NCI-H187 (cell line): ENCODE measurements at regions not wholly inside any gene's neighbourhood (a gene's known extent, or its start where the extent isn't known, plus 50 kb on each side); places are given as distances from the start of the nearest gene placed in this dataset.

ENCODE experiments used
- DNase-seq, 2 experiments: peaks; one replicate each; lab custom pipeline; 2025; lab: John Stamatoyannopoulos, UW

- no peak for DNase-seq
Measured at GRCh38 chr13:44120849-44121755, 241.4 kb downstream of the LACC1 start.

- DNase-seq: no peak
Measured at GRCh38 chr13:44124352-44124751, 244.6 kb downstream of the LACC1 start.

GRCh38 chr13:44125943-44126469 is 246.3 kb downstream of the LACC1 start:
- DNase-seq: no peak

GRCh38 chr13:44128552-44129001 is 245.0 kb upstream of the SERP2 start:
- DNase-seq: no peak

- no peak for DNase-seq
Measured at GRCh38 chr13:44129418-44129817, 244.2 kb upstream of the SERP2 start.

GRCh38 chr13:44131069-44131614 is 242.5 kb upstream of the SERP2 start:
- DNase-seq: no peak

- DNase-seq: no peak
Measured at GRCh38 chr13:44132710-44133109, 240.9 kb upstream of the SERP2 start.

- DNase-seq: no peak
Measured at GRCh38 chr13:44133626-44134025, 240.0 kb upstream of the SERP2 start.

- no peak for DNase-seq
Measured at GRCh38 chr13:44135566-44135965, 238.1 kb upstream of the SERP2 start.

- peak; percentile 14 to 44 for DNase-seq
Measured at GRCh38 chr13:44136696-44137268, 236.8 kb upstream of the SERP2 start.

- no peak for DNase-seq
Measured at GRCh38 chr13:44137466-44137865, 236.2 kb upstream of the SERP2 start.

GRCh38 chr13:44140146-44140545 is 233.5 kb upstream of the SERP2 start:
- DNase-seq: peak; percentile 55 to 76

GRCh38 chr13:44140888-44141724 is 232.5 kb upstream of the SERP2 start:
- no peak for DNase-seq

GRCh38 chr13:44141725-44142539 is 231.7 kb upstream of the SERP2 start:
- DNase-seq: peak; percentile 79 to 90

- no peak for DNase-seq
Measured at GRCh38 chr13:44142540-44142867, 231.1 kb upstream of the SERP2 start.

- DNase-seq: no peak
Measured at GRCh38 chr13:44142941-44143665, 230.5 kb upstream of the SERP2 start.

GRCh38 chr13:44146138-44146537 is 227.5 kb upstream of the SERP2 start:
- no peak for DNase-seq

GRCh38 chr13:44147233-44147632 is 226.4 kb upstream of the SERP2 start:
- no peak for DNase-seq

GRCh38 chr13:44147648-44148047 is 226.0 kb upstream of the SERP2 start:
- no peak for DNase-seq

GRCh38 chr13:44148159-44148914 is 225.3 kb upstream of the SERP2 start:
- DNase-seq: no peak
